ENCODE measurements at regions not wholly inside any gene's neighbourhood (a gene's known extent, or its start where the extent isn't known, plus 50 kb on each side); places are given as distances from the start of the nearest gene placed in this dataset.

DNA sequence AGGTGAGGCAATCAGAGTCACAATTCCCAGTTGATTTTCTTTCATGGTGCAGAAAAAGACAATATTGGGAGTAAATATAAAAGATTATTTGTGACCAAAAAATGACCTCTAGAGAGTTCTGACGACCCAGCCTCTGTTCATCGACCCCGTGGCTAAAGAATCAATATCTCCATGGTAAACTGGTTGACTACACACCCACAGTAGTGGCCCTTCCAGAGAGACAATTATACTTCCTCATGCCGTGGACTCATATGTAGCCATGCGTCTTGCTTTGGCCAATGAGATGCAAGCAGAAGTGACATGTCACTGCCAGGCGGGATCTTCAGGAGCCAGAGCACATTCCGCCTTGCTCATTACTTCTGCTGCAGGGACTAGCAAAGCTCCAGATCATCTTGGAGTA lies 163.3 kb upstream of the RAD23B start:
- DNase-seq = no peak

DNA sequence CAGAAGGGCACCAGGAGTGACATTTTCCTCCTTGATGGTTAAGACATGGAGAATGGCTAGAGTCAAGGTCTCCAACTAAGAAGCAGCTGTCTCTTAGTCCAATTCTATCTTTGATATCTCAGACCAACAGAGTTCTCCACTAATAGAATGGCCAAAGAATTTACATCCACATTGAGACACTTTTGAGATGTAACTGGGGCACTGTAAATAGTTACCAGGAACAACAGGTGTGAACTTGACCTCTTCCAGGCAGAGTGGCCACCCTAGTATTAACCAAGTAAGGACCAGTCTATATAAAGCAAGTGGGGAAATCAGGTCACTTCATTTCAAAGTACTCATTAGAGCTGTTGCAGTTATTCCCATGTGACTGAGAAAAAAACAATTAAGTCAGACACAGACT lies 159.7 kb upstream of the RAD23B start:
- DNase-seq = no peak

DNA sequence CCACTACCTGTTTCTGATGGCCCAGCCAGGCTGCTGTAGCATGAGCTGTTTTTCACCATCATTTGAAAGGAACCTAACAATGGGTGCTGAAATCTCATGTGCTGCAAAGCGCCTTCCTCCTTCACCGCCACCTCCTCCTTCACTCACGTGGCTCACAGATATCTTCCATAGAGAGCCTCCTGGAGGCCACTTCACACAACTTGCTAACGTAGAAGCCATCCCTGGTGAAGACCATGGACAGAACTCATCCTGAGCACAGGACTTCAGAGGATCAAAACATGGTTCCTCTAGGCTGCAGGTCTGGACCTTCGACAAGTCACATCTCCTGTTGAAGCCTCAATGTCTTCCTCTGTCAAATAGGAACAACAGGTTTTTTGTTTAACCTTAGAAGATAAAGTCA lies 155.5 kb upstream of the RAD23B start:
- no peak for DNase-seq

DNA sequence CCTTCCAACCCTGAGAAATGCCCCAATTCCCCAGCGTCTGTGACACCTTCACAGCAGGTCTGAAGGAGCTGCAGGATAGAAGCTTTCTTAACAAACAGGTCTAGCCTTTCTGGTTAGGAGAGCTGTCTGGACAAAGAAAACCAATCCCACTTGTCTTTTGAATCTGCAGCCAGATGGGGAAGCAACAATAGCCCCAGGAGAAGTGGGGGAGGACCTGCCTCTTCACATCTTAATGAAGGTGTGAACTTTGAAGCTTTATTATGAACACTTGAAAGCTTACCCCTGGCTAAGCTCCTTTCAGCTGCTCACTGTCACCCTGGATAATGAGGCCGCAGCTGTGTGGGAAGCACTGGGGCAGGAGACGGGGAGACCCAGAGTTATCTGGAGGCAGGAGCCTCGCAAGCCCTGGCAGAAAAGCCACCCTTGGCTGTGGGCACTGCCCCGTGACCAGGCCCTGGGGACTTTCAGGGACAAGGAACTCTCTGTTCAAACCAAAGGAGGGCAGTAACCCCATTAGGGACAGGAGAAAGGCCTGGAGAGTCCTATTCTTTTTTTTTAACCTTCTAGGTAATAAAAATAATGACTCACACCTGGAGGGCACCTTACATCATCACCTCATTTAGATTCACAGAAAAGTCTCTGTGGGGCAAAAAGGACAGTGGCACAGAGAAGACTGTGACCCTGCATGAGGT lies 151.8 kb upstream of the RAD23B start:
- DNase-seq = no peak

DNA sequence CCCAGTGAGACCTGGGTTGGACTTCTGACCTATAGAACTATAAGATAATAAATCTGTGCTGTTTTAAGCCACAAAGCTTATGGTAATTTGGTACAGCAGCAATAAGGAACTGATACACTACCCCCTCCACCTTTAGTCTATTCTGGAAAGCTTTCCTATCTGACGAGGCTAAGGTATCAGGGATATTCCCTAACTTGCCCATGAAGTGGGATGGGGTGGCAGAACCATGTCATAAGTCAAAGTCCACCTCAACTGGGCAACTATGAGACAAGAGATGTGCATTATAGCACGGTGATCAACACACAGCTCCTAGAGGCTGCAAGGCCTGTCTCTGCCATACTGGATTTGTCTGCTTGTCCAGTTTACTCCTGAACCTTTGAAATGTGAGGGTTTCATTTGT lies 146.8 kb upstream of the RAD23B start:
- DNase-seq = no peak

DNA sequence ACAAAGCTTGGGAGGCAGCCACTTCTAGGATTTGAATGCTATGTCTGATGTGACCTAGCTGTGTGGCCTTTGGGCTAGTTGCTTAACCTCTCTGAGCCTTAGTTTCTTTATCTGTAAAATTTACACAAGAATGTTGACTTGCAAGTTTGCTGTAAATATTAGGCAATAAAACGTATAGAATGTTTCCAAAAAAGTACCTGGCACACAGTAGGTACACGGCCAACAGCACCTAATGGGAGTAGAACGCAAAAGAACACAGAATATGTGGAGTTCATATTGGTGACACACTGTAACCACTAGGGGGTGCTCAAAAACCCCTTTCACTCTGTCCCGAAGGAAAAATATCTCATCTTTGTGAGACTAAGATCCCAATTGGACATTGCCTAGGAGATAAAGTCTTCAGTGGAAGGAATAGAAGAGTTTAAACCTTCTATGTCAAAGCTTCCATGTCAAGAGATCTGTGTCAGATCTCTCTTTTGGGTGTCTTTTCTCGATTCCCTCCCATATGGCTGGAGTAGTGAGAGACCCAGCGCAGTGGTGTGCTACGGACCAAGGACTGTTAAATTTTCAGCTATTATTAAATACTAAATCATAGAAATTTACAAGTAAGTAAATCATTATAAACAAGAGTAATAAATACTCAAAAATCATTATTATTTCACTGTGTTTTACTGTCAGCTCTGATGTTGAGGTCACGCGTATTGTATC lies 145.4 kb upstream of the RAD23B start:
- peak; percentile 4 to 15 for DNase-seq

DNA sequence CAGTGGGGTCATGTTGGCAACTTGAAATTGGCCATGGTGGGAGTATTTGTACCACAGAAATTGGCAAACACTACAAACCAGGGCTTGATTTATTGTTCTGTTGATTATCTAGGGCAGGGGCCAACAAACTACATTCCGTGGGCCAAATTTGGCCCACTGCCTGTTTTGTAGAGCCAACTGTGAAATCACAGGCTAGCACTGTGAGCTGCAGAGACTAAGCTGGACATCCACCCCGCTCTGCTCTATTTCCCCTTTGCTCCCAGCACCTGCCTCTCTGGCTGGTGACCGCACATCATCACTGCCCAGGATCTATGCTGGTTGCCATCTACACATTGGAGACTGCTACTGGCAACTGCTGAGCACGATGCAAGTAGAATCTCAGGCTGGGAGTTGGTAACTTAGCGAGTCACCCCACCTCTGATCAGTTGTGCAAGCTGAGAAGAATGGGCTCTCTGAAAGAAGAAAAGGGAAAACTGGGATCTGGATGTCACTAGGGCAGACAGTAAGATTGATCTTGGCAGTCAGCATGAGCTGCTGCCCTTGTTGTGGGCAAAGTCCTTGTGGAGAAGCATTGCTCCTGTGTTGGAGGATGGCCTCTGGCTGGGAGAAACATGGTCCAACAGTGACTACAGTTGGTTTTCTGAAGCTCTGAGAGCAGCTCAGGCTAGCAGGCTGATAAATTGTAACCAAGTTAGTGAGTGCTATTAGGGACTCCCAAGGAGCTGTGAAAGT lies 144.7 kb upstream of the RAD23B start:
- no peak for DNase-seq

DNA sequence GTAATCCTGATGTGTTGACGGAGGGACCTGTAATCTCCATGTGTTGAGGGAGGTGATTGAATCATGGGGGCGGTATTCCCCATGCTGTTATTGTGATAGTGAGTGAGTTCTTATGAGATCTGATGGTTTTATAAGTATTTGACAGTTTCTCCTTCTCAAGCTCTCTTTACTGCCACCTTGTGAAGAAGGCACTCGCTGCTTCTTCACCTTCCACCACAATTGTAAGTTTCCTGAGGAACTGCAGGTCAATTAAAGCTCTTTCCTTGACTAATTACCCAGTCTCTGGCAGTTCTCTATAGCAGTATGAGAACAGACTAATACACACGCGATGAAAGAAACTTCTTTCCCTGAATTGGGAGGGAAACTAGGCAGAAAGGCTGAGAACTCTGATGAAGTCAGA lies 141.1 kb upstream of the RAD23B start:
- DNase-seq = no peak

DNA sequence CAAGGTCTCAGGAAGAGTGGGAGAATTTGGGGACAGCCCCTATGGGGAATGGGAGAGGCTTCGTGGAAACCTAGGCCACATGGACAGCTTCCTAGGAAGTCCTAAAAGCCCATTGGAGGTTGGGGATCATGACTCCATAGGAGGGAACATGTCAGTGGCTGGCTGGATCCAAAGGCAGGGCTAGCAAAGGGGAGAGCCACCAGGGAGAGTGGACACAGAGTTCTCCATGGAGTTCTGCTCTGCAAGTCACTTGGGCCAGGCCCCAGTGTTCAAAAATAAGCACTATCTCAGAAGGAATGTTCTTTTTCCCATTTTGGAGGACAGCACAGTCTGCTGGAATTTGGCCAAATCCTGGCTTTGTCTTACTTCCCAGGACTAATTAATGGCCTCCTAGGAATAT lies 140.6 kb upstream of the RAD23B start:
- no peak for DNase-seq

DNA sequence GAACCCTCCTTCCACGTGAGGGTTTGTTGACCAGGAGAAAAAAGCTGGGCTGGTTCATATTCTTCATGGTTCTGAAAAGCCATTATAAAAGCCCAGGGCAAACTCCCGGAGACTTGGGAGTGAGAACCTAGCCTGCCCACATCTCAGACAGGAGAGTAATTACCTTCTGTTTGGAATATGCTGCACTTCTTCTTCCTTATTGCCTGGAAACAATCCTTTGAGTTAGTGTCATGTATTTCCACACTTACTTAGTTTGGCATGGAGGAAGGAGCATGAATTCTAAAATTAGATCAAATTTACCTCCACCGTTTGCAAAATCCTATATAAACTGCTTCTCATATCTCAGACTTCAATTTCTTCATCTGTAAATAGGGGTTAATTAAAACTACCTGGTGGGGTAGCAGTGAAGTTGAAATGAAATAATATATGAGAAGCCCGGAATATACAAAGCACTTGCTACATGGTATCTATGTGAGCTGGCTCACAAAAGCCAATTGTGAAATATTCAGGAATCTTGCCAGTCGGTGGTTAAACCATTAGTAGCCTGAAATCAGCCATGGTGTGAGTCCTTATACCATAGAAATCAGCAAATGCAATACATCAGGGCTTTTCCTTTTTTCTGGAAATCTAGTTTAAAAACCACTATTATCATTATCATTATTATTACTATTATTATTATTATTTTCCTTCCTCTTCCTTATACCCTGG lies 140.0 kb upstream of the RAD23B start:
- DNase-seq = no peak

DNA sequence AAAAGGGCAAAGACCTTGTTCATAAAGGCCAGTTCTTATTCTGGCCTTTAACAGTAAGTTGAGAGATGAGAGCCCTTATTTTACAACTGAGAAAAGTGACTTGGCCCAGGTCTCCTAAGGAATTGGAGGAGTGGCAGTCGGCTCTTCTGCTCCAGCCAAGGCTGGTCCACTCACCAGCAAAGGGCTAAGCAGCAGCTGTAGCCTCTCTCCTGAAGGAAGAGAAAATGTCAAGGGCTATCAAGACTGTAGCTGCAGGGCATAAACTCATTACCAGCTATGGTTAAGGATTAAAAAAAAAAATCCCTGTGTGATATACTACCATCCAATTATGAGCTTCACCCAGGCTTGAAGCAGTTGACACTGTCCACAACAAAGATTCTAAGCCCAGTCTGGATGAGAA lies 138.6 kb upstream of the RAD23B start:
- no peak for DNase-seq

DNA sequence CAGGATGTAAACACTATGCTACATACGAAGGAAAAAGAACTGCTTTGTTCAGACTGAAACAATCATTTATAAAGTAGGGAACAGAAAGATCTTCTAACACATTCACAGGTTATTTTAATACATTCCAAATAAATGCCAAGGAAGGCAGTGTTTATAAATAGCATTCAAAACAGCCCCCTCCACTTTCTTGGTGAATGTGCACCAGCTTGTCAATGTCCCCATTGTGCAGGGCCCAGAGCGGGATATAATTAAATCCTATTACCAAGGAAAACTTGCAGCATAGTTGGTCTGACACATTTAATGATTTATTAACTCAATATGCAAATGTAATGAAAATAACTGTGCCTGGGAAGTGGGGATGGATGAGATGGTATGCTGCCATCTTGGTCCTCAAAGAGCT lies 135.9 kb upstream of the RAD23B start:
- no peak for DNase-seq

DNA sequence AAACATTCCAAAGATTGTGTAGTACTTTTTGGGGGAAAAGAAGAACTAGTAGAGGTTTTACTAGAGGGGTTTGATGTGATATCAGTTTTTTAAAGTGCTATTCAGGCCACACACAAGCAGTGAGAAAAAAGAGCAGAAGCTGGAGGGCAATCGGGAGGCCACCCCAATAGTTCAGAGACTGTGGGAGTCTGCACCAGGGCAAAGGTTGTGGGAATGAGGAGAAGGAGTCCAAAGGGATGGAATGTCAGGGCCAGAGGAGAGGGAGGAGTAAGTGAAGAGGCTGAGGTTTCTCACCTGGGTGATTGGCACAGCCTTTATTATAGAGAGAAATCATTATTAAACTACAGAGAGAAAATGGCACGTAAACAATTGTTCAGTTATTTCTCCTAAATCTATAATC lies 134.9 kb upstream of the RAD23B start:
- DNase-seq = no peak

DNA sequence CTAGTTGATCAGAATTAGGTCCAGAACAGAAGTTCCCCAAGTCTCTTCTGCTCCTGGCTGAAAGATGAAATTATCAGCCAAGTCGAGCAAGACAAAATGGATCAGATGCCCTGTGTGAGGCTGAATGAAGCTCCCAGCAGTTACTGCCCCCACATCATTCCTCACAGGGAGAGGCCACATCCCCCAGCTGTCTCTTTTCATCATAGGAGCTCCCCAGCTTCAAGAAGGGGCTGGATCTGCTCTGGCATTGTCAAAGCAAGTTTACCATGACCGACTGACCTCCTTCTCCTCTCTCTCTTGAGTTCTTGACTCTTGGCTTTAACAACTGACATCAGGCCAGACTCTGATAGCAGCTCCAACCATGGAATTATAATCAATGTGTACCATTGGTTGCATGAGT lies 133.3 kb upstream of the RAD23B start:
- DNase-seq = no peak

DNA sequence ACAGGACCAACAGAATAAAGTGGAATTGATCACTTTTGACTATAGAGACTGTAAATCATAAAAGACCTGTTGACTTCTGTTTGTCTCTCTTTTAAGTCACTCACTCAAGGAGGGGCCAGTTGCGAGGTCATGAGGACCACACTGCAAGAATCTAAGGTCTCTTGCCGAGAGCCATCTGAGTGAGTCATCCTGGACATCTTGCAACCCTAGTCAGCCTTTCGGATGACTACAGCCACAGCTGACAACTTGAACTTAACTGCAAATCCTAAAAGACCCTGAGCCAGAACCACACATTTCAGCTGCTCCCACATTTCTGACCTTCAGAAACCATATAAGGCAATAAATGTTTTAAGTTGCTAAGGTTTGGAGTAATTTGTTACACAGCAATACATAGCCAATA lies 129.7 kb upstream of the RAD23B start:
- no peak for DNase-seq

DNA sequence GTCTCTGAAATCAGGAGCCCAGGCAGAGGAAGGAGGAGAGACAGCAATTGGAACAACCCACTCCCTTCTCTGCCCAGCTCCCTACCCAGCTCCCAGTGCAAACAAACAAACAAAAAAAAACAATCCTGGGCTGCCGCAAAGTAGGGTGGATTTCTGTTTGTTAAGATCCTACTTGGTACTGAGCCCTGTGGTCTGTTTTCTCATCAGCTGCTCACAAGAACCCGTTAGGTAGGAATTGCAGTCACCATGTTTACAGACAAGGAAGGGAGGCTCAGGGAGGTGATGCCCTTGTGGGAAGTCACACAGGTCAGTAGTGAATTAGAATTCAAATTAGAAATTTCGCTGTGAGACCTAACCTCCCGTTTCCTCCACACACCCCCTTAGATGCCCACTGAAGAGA lies 128.8 kb upstream of the RAD23B start:
- no peak for DNase-seq

DNA sequence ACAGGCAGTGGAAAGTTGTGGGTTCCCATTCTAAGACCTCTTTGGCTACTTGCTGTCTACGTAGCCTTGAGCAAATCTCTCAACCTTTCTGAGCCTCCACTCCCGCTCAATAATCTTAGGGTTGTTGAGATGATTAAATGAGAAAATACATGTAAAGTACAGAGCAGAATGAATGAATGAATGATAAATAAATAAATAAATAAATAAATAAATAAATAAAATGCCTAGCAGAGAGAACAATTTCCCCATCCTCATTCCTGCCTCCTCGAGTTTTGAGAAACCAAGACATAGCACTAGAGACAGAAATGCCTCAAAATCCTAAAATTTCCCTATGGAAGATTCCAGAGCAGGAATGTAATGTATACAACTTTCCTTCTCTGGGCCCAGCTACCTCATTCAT lies 128.3 kb upstream of the RAD23B start:
- DNase-seq = no peak

DNA sequence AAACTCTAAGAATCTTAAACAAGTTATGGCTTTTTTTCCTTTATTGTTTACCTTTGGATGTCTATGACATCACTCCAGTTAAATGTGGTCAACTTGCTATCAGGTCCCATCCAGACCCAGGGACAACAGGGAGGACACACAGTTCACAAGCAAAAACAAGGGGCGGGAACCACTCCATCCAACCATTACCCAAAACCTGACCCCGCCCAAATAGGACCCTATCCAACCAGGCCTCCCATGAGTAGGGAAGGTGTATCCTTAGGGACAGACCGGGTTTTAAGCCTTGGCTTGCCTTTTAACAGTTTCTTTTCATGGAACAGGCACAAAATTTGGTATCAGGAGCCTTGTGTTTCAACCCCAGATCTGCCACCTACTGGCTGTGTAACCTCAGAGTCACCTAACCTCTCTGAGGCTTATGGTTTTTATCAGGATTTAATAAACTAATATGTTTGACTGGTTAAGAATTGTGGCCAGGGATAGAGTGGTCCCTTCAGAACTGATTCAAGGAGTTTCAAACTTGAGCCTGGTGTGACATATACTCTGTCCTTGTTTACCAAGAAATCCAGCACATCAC lies 127.7 kb upstream of the RAD23B start:
- DNase-seq = no peak

DNA sequence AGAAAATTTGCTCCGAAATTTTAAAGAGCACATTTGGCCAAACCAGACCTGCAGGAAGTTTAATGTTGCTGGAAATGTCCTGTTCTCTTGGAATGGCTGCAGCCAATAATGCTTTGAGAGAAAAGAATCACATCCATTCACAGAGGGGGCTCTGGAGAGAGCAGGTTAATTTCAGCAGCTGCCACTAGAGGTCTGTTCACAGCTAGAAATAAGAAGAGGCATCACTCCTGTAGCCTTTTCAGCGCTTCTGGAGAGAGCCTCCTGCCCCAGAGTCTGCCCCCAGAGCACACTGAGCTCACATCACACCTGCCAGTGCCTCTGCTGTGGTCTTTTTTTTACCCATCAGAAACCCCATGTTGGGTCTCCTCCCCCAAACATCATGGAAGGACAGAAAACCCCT lies 124.8 kb upstream of the RAD23B start:
- DNase-seq = no peak

DNA sequence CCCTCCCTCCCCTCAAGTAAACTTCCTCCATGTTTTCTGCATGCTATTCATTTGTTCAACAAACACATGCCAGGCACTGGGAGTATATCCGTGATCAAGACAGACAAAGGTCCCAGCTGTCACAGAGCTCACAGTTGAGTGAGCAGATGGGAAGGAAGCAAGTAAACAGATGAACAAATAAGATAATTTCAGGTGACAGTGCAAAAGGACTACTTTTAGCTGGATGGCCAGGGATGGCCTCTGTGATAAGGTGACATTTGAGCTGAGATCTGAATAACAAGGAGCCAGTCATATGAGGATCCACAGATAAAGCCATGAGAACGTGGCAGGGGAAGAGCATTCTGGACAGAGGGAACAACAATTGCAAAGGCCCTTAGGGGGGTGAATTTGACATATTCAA lies 121.7 kb upstream of the RAD23B start:
- no peak for DNase-seq

DNA sequence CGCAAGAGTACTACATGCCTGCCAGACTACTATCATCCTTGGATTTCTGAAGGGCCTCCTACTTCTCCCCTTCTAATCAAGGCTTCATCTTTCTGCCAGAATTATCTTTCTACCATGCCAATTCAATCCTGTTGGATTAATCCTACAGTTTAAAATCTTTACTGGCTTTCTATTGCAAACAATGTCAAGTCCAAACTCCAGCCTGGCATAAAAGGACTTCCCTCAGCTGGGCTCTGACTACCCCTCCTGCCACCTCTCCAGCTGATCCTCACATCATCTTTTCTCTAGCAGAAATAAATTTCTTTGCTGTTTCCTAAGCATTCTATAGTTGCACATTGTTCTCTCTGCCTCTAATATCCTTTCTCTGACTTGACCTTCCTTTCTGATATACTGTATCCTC lies 119.7 kb upstream of the RAD23B start:
- DNase-seq = no peak

DNA sequence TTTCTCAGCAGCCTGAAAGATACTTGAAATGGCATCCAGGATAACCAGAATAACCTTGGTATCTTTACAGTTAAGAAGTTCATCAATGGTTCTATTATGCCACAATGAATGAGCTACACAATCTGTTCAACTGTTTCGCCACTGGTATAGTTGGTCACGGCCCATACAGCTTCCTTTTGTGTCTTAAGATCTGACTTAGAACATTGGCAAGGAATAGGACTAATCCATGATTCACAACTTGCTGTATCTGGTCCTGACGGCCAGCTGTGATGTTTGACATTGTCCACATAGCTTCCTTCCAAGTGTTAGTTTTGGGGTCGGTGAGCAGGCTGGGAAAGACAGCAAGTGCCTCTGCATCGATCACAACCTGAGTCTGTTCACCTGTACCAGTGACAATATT lies 113.3 kb upstream of the RAD23B start:
- DNase-seq = no peak

DNA sequence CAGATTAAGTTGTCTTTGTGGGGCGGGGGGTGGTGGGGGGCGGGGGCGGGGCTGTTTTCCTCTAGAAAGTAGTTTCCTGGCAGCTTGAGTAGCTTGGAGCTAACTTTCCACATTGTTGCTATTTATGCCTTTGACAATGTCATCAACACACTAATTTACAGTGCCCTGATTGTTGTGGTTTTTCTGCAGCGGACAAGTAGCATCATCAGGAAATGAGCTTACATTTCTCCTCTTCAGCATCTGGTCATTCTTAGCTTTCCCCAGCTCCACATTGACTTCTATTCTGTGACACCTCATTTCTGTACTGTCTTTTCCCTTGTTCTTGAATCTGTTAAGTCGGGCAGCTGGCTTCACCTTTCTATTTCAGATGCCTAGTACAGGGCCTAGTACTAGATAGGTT lies 112.3 kb upstream of the RAD23B start:
- DNase-seq = no peak

All from AML-193 (cell line).